ENCODE measurements at regions not wholly inside any gene's neighbourhood (a gene's known extent, or its start where the extent isn't known, plus 50 kb on each side); places are given as distances from the start of the nearest gene placed in this dataset.

DNA sequence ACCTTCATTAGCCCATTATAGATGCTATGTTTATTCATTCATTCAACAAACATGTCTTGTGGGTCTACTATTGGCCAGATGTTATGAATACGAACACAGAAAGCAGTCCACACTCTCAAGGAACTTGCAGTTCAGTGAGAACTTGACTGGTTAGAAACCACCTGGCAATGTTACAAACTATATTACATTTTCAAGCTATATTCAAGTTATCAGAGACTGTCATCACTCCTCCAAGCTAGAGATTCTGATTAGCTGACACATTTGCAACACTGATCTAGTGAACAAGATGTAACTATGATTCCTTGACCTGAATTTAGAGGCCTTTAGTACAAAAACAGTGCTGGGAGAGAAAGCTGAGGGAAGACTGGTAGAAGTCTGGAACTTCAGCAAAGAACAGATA, 170.7 kb upstream of the EEA1 start:
- in situ Hi-C loops (cut with MboI; ENCODE audit: low sequenced_read_pairs) (no loop called here), dilution Hi-C loops (cut with HindIII; ENCODE audit: low sequenced_read_pairs, unreplicated experiment) (no loop called here), intact Hi-C loops (cut with micrococcal nuclease) (no loop called here)
- H2BK15ac ChIP-seq (ENCODE audit: low read depth, low read length): no peak overlapping the region
- H4K20me1 ChIP-seq (ENCODE audit: insufficient read depth, low read length): no peaks in the 10 kb centered on the region
- no peak overlapping the region for H3K23ac ChIP-seq (ENCODE audit: low read depth, low read length)
- no peak overlapping the region for H2BK20ac ChIP-seq (ENCODE audit: low read depth, low read length)
- no peaks in the 10 kb centered on the region for H3K27me3 ChIP-seq (ENCODE audit: control insufficient read depth, insufficient read depth, low read length)
- H3K18ac ChIP-seq (ENCODE audit: low read depth, low read length): no peak overlapping the region
- no peaks in the 10 kb centered on the region for H3K36me3 ChIP-seq (ENCODE audit: control insufficient read depth, insufficient read depth, low read length)
- H3K79me1 ChIP-seq (ENCODE audit: low read depth in 1 of 2, low read length in 2 of 2): no peaks in the 10 kb centered on the region
- no peak overlapping the region for H4K5ac ChIP-seq (ENCODE audit: low read depth, low read length)
- no peak overlapping the region for H2BK120ac ChIP-seq (ENCODE audit: low read depth, low read length)
- no peak overlapping the region for H3K27ac ChIP-seq (ENCODE audit: insufficient read depth, low read length)
- H3K9me1 ChIP-seq (ENCODE audit: insufficient read depth, low read length): no peaks in the 10 kb centered on the region; the same call in 1 of the 2 replicates
- POLR2A ChIA-PET (ENCODE audit: unreplicated experiment): no interaction called here
- H4K8ac ChIP-seq (ENCODE audit: low read depth in 2 of 2, low read length in 2 of 2): no peak overlapping the region
- no peak overlapping the region for H3K14ac ChIP-seq (replicated peaks; ENCODE audit: low read depth, low read length)
- no peak overlapping the region for H3K4ac ChIP-seq (ENCODE audit: low read depth, low read length)
- no peak overlapping the region for H4K91ac ChIP-seq (ENCODE audit: insufficient read depth, low read depth, low read length)
- no peak overlapping the region for H2AK9ac ChIP-seq (replicated peaks; ENCODE audit: low read depth, low read length, poor library complexity)
- no peaks in the 10 kb centered on the region for H3K4me1 ChIP-seq (ENCODE audit: control insufficient read depth, insufficient read depth, low read length)
- no peaks in the 10 kb centered on the region for H3K9me3 ChIP-seq (ENCODE audit: control insufficient read depth, insufficient read depth, low read length)
- 83% methylated on average over 1 of the region's 1 CpG; no CpG with 5 or more reads in 1 of the 2 experiments for WGBS, 2 experiments (ENCODE audit: extremely low coverage in 2 of 2, insufficient read length in 1 of 2)
- H3K4me3 ChIP-seq (ENCODE audit: insufficient read depth, low read depth, low read length): no peak overlapping the region
- BruUV-seq (replicated peaks): no TSS peak
- CTCF ChIA-PET: interaction anchor here (0.6 kb wide), 1 partner anchor 113 kb away, joined by 5 read pairs; no protein-coding TSS in a partner anchor
- no peak overlapping the region for H2AFZ ChIP-seq (replicated peaks; ENCODE audit: low read length, poor library complexity)
- no peak overlapping the region for H3K56ac ChIP-seq (ENCODE audit: extremely low read depth, insufficient read depth, low read length)
- H3K9ac ChIP-seq (ENCODE audit: low read depth, low read length): no peak overlapping the region
- ATAC-seq (ENCODE audit: low read depth) (no peak), DNase-seq (no peak)
- no peak overlapping the region for H2AK5ac ChIP-seq (ENCODE audit: low read depth, low read length)
- no peak overlapping the region for H3K4me2 ChIP-seq (ENCODE audit: low read depth, low read length)
- TF ChIP-seq RAD21 (IDR thresholded peaks at IDR 0.05; ENCODE audit: low read length): no peak
- TF ChIP-seq CHD1 (IDR thresholded peaks at IDR 0.05; ENCODE audit: low read depth, low read length): no peak
- no peak for TF ChIP-seq MAZ (IDR thresholded peaks at IDR 0.05; ENCODE audit: borderline replicate concordance, low read depth, low read length)
- no peak for TF ChIP-seq CEBPB (IDR thresholded peaks at IDR 0.05; ENCODE audit: low read depth, low read length)
- no peak for TF ChIP-seq MAFK (IDR thresholded peaks at IDR 0.05; ENCODE audit: low read depth, low read length)
- TF ChIP-seq, protein P1, sequence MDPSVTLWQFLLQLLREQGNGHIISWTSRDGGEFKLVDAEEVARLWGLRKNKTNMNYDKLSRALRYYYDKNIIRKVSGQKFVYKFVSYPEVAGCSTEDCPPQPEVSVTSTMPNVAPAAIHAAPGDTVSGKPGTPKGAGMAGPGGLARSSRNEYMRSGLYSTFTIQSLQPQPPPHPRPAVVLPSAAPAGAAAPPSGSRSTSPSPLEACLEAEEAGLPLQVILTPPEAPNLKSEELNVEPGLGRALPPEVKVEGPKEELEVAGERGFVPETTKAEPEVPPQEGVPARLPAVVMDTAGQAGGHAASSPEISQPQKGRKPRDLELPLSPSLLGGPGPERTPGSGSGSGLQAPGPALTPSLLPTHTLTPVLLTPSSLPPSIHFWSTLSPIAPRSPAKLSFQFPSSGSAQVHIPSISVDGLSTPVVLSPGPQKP (IDR thresholded peaks at IDR 0.05; ENCODE audit: borderline replicate concordance, low read depth, low read length): no peak
- TF ChIP-seq FOS (IDR thresholded peaks at IDR 0.05; ENCODE audit: low read depth, low read length): no peak
- TF ChIP-seq RFX5 (IDR thresholded peaks at IDR 0.05; ENCODE audit: low read depth, low read length): no peak
- TF ChIP-seq POLR2A (IDR thresholded peaks at IDR 0.05; ENCODE audit: low read depth, low read length): no peak
- no peak for TF ChIP-seq SMC3 (IDR thresholded peaks at IDR 0.05; ENCODE audit: low read depth, low read length)
- TF ChIP-seq, protein P2, sequence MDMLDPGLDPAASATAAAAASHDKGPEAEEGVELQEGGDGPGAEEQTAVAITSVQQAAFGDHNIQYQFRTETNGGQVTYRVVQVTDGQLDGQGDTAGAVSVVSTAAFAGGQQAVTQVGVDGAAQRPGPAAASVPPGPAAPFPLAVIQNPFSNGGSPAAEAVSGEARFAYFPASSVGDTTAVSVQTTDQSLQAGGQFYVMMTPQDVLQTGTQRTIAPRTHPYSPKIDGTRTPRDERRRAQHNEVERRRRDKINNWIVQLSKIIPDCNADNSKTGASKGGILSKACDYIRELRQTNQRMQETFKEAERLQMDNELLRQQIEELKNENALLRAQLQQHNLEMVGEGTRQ (IDR thresholded peaks at IDR 0.05; ENCODE audit: low read depth, low read length): no peak
- TF ChIP-seq, protein P3, sequence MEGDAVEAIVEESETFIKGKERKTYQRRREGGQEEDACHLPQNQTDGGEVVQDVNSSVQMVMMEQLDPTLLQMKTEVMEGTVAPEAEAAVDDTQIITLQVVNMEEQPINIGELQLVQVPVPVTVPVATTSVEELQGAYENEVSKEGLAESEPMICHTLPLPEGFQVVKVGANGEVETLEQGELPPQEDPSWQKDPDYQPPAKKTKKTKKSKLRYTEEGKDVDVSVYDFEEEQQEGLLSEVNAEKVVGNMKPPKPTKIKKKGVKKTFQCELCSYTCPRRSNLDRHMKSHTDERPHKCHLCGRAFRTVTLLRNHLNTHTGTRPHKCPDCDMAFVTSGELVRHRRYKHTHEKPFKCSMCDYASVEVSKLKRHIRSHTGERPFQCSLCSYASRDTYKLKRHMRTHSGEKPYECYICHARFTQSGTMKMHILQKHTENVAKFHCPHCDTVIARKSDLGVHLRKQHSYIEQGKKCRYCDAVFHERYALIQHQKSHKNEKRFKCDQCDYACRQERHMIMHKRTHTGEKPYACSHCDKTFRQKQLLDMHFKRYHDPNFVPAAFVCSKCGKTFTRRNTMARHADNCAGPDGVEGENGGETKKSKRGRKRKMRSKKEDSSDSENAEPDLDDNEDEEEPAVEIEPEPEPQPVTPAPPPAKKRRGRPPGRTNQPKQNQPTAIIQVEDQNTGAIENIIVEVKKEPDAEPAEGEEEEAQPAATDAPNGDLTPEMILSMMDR (conservative IDR thresholded peaks at IDR 0.05; ENCODE audit: low read depth, low read length): no peak
- no peak for TF ChIP-seq NFE2L2 (IDR thresholded peaks at IDR 0.05; ENCODE audit: low read depth, low read length)
- no peak overlapping the region for H2BK5ac ChIP-seq (ENCODE audit: low read depth, low read length, poor library complexity, severe bottlenecking)

Data from IMR-90 (cell line).